ENCODE measurements at regions not wholly inside any gene's neighbourhood (a gene's known extent, or its start where the extent isn't known, plus 50 kb on each side); places are given as distances from the start of the nearest gene placed in this dataset.
"Not testable (repeated sequence)": the region's sequence is repeated elsewhere in the genome, so short reads cannot be mapped to it uniquely, and the experiment has no call there.

DNA sequence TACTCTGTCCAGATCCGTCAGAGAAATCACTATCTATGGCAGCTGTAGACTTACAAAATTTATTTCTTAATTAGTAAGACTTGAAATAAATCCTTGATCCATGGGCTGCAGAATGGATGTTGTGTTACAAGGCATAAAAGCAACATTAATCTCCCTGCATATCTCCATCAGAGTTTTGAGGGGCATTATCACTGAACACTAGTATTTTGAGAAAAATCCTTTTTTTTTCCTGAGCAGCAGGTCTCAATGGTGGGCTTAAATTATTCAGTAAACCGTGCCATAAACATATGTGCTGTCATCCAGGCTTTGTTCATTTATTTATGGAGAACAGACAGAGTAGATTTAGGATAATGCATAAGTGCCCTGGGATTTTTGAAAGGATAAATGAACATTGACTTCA lies 457.9 kb upstream of the CTSO start:
- DNase-seq = no peak
- Mint-ChIP-seq H3K27ac (no peak overlapping the region), H3K4me3 (no peak overlapping the region), H3K27me3 (no peaks in the 10 kb centered on the region), H3K4me1 (no peaks in the 10 kb centered on the region), H3K9me3 (peaks cover 2% of the 10 kb centered on the region), H3K36me3 (ENCODE audit: low read depth) (no peaks in the 10 kb centered on the region)
- ChIA-PET POLR2A (no interaction called here), CTCF (no interaction called here)

DNA sequence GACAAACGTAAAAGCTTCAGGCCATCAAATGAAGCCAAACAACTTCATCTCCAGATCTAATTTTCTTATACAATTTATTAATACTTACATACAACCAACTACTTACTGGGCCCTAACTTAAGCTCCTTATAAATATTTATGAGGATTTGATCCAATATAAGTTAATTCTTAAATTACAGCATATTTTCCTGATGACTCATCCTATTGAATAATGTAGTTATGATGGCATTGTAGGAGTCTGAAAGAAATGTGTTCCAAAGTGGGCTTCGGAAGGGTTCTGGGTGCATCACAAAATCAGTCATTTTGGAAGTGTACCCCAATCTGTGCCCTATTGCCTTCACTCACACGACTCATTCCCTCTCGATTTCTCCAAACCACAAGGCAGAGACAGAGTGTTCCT lies 455.1 kb upstream of the CTSO start:
- CTCF ChIA-PET = no interaction called here
- no peaks in the 10 kb centered on the region for H3K27me3 Mint-ChIP-seq
- H3K4me1 Mint-ChIP-seq = no peaks in the 10 kb centered on the region
- H3K9me3 Mint-ChIP-seq = peaks cover 8% of the 10 kb centered on the region
- no peak overlapping the region for H3K27ac Mint-ChIP-seq
- DNase-seq = no peak
- no peak overlapping the region for H3K4me3 Mint-ChIP-seq
- POLR2A ChIA-PET = no interaction called here
- H3K36me3 Mint-ChIP-seq (ENCODE audit: low read depth) = no peaks in the 10 kb centered on the region

GRCh38 chr4:156401371-156401770 lies 447.7 kb upstream of the CTSO start:
- ChIA-PET POLR2A (no interaction called here), CTCF (no interaction called here)
- Mint-ChIP-seq H3K36me3 (ENCODE audit: low read depth) (no peaks in the 10 kb centered on the region), H3K4me3 (no peak overlapping the region), H3K9me3 (peaks cover 4% of the 10 kb centered on the region), H3K4me1 (no peaks in the 10 kb centered on the region), H3K27me3 (no peaks in the 10 kb centered on the region), H3K27ac (no peak overlapping the region)
- no peak for DNase-seq

DNA sequence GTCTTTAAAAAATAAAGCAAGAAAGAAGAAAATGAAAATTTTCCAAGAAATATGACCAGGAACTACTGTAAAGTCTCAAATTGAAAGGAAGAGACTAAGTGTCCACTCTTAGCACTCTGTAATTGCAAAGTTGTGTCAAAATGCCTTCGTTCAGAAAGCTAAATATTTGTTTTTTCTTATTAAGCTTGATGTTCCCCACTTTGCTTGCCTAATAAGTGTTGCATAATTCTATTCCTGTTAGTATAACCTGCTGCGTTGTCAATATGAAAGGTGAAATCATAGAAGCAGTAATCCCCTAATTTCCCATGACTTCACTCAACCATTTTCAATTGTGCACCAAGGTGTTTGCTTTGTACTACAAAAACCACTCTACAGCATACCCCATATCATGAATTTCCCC lies 442.9 kb upstream of the CTSO start:
- H3K9me3 Mint-ChIP-seq = no peaks in the 10 kb centered on the region
- CTCF ChIA-PET = no interaction called here
- H3K36me3 Mint-ChIP-seq (ENCODE audit: low read depth) = no peaks in the 10 kb centered on the region
- no peak overlapping the region for H3K27ac Mint-ChIP-seq
- DNase-seq = no peak
- no peaks in the 10 kb centered on the region for H3K27me3 Mint-ChIP-seq
- H3K4me3 Mint-ChIP-seq = no peak overlapping the region
- H3K4me1 Mint-ChIP-seq = no peaks in the 10 kb centered on the region
- POLR2A ChIA-PET = no interaction called here

DNA sequence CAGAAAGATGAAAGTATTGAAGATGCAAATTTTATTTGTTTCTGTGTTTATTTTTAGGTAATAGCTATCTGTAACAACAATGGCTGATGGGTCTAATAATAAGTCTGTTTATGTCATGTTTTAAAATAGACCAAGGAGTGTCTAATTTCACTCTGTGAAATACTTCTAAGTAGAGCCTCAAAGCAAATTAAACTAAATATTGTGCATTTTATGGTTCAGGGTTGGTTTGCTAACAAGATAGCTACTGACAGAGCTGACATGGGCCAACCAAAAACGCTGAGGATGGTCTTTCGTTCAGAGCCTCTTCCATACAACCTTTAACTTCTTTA lies 437.6 kb upstream of the CTSO start:
- Mint-ChIP-seq H3K4me1 (no peaks in the 10 kb centered on the region), H3K27ac (no peak overlapping the region), H3K27me3 (no peaks in the 10 kb centered on the region), H3K36me3 (ENCODE audit: low read depth) (no peaks in the 10 kb centered on the region), H3K9me3 (no peaks in the 10 kb centered on the region), H3K4me3 (no peak overlapping the region)
- POLR2A ChIA-PET = no interaction called here
- CTCF ChIA-PET = no interaction called here
- no peak for DNase-seq

DNA sequence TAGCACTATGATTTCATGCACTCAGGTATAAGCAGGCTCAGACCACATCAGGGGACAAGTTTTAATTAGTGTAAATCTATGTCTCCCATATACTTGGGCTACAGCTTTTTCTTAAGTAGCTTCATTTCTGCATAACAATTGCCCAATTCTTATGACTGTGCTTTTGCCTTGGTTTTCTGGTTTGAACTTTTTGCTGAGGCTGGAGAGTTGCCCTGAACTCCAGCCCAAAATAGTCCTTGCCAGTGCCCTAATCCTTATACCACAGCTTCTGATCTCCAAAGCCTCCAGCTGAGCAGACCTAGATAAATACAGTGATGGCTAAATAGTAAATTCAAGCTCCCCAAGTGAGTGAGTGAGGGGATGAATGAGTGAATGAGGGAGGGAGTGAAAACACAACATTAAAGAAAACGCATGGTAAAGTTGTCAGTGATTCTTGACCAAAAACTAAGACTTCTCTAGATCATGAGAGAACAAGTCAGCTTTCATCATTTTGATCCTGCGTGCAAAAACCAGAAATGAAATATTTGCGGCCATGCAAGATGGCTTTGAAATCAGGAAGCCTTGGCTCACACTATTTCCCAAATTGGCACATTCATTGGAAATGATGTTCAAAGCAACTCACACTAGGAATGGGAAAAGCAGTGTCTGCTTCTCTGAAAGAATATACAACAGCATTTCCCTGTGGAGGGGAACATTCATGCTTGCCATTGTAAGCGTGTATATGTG lies 437.1 kb upstream of the CTSO start:
- ChIA-PET CTCF (no interaction called here), POLR2A (no interaction called here)
- no peak for DNase-seq
- Mint-ChIP-seq H3K27ac (no peak overlapping the region), H3K27me3 (no peaks in the 10 kb centered on the region), H3K4me1 (no peaks in the 10 kb centered on the region), H3K9me3 (no peaks in the 10 kb centered on the region), H3K36me3 (ENCODE audit: low read depth) (no peaks in the 10 kb centered on the region), H3K4me3 (no peak overlapping the region)

GRCh38 chr4:156388826-156389225 lies 435.2 kb upstream of the CTSO start:
- no peaks in the 10 kb centered on the region for H3K27me3 Mint-ChIP-seq
- no peak for DNase-seq
- no peak overlapping the region for H3K4me3 Mint-ChIP-seq
- no peaks in the 10 kb centered on the region for H3K36me3 Mint-ChIP-seq (ENCODE audit: low read depth)
- POLR2A ChIA-PET = no interaction called here
- no peaks in the 10 kb centered on the region for H3K9me3 Mint-ChIP-seq
- H3K27ac Mint-ChIP-seq = no peak overlapping the region
- H3K4me1 Mint-ChIP-seq = no peaks in the 10 kb centered on the region
- CTCF ChIA-PET = no interaction called here

DNA sequence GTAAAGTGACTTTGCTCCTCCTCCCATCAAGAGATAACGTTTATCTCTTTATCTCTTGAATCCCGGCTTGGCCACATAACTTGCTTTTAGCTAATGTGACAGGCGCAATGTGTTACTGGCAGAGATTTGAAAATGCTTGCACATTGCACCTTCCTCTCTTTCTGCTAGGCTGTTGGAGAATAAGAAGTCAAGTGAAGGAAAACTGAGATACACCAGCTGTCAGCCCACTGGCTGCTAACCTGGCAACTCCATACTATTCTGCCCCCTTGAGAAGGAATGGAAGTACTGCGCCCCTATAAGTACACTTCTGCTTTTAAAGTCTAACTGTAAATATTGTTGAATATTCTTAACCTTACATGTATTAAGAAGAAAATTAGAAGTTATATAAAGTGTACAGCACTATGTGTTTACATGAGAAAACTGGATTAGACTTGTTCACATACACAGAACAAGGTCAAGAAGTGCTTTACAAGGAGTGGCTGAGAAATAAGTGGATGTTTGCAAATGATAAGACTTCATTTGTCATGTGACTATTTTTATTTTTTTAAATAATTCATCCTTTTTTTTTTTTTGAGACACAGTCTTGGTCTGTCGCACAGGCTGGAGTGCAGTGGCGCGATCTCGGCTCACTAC lies 424.5 kb upstream of the CTSO start:
- H3K4me3 Mint-ChIP-seq = no peak overlapping the region
- no peak for DNase-seq
- peaks cover 5% of the 10 kb centered on the region for H3K9me3 Mint-ChIP-seq
- ChIA-PET POLR2A (interaction anchor here (0.6 kb wide), 1 partner anchor 21 kb away, joined by 3 read pairs; no protein-coding TSS in a partner anchor), CTCF (no interaction called here)
- no peak overlapping the region for H3K27ac Mint-ChIP-seq
- no peaks in the 10 kb centered on the region for H3K36me3 Mint-ChIP-seq (ENCODE audit: low read depth)
- no peaks in the 10 kb centered on the region for H3K27me3 Mint-ChIP-seq
- no peaks in the 10 kb centered on the region for H3K4me1 Mint-ChIP-seq

DNA sequence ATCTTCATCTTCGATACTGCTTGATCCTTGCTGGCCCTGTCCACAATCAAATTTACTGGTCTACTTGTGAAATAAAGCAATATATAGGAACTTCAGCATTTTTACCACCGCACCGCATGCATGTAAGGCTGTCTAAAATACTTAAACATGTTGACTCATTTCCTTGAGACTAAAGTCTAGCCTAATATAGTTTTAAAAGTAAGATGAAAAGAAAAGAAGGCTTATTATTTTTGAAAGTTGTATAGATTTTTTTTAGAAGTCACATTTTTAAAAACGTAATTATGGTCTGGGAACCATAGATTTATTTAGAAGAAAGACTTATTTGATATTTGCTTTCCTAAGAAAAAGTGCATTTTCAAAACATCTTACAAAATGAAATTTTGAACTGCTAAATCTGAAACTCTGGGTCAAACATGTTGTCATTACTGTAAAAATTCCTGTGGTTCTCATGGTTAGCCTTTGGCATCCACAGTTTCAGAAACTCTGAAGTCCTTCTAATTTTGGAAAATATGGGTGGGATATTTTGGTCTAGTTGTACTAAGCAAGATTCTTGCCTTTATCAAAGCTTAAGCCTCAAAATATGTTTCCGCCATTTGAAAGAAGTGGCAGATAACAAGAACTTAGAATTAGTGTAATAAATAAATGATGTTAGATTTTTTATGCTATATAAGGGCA lies 423.5 kb upstream of the CTSO start:
- ChIA-PET POLR2A (no interaction called here), CTCF (no interaction called here)
- no peak for DNase-seq
- H3K4me1 Mint-ChIP-seq = no peaks in the 10 kb centered on the region
- no peak overlapping the region for H3K27ac Mint-ChIP-seq
- H3K27me3 Mint-ChIP-seq = no peaks in the 10 kb centered on the region
- H3K4me3 Mint-ChIP-seq = no peak overlapping the region
- H3K9me3 Mint-ChIP-seq = peaks cover 4% of the 10 kb centered on the region
- no peaks in the 10 kb centered on the region for H3K36me3 Mint-ChIP-seq (ENCODE audit: low read depth)

GRCh38 chr4:156374894-156375293 lies 421.2 kb upstream of the CTSO start:
- ChIA-PET CTCF (no interaction called here), POLR2A (no interaction called here)
- H3K4me3 Mint-ChIP-seq = no peak overlapping the region
- no peaks in the 10 kb centered on the region for H3K27me3 Mint-ChIP-seq
- no peaks in the 10 kb centered on the region for H3K9me3 Mint-ChIP-seq
- H3K4me1 Mint-ChIP-seq = no peaks in the 10 kb centered on the region
- DNase-seq = no peak
- no peak overlapping the region for H3K27ac Mint-ChIP-seq
- H3K36me3 Mint-ChIP-seq (ENCODE audit: low read depth) = no peaks in the 10 kb centered on the region

DNA sequence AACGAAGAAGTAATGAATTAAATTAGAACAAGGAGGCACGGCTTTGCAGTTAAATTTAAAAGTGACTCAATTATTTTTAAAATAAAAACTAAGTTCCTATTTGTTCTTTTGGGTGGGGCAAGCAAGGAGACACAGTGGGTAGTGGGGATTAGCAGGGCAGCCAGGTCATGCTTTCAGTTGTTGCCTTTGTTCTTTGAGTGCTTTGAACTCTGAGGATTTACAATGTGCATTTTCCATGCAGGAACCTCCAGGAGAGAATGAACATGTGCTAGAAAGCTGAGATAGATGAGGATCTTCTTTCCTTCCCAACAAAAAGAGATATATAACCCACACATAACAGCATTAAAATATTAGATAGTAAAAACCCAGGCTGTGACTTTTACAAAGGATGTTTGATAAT lies 420.4 kb upstream of the CTSO start:
- Mint-ChIP-seq H3K9me3 (no peaks in the 10 kb centered on the region), H3K27me3 (no peaks in the 10 kb centered on the region), H3K4me1 (no peaks in the 10 kb centered on the region), H3K36me3 (ENCODE audit: low read depth) (no peaks in the 10 kb centered on the region), H3K4me3 (no peak overlapping the region), H3K27ac (no peak overlapping the region)
- ChIA-PET POLR2A (no interaction called here), CTCF (no interaction called here)
- DNase-seq = no peak

- H3K4me3 Mint-ChIP-seq; H3K27me3 Mint-ChIP-seq; POLR2A ChIA-PET; H3K27ac Mint-ChIP-seq; DNase-seq; CTCF ChIA-PET; H3K36me3 Mint-ChIP-seq (ENCODE audit: low read depth); H3K4me1 Mint-ChIP-seq; H3K9me3 Mint-ChIP-seq: not testable (repeated sequence)
These were observed 413.8 kb upstream of the CTSO start for GRCh38 chr4:156367502-156367901.

DNA sequence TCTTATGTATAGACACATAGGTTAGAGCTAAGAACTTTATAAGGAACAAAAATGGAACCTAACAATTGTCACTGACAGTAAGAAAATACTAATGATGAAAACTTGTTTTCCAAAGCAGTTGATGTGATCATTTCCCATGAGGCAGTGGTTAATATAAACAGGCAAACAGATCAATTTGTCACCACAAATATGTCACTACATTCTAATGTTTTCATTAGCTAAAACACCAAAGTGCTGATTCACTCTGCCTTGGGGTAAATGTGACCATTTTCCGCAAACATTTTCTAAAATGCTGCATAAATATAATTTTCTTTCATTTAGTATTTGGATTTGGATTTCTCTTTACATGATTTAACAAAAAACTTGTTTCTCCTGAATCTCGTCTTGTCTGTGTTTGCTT lies 408.9 kb upstream of the CTSO start:
- CTCF ChIA-PET = no interaction called here
- H3K4me3 Mint-ChIP-seq = no peak overlapping the region
- POLR2A ChIA-PET = no interaction called here
- no peak overlapping the region for H3K27ac Mint-ChIP-seq
- H3K4me1 Mint-ChIP-seq = no peaks in the 10 kb centered on the region
- H3K27me3 Mint-ChIP-seq = no peaks in the 10 kb centered on the region
- no peaks in the 10 kb centered on the region for H3K36me3 Mint-ChIP-seq (ENCODE audit: low read depth)
- H3K9me3 Mint-ChIP-seq = peaks cover 5% of the 10 kb centered on the region
- DNase-seq = no peak

GRCh38 chr4:156347412-156348075 lies 393.9 kb upstream of the CTSO start:
- CTCF ChIA-PET = no interaction called here
- Mint-ChIP-seq H3K27ac (no peak overlapping the region), H3K4me1 (no peaks in the 10 kb centered on the region), H3K4me3 (no peak overlapping the region), H3K9me3 (peaks cover 2% of the 10 kb centered on the region), H3K36me3 (ENCODE audit: low read depth) (no peaks in the 10 kb centered on the region), H3K27me3 (no peaks in the 10 kb centered on the region)
- DNase-seq = no peak
- POLR2A ChIA-PET = no interaction called here

Data from activated CD4-positive, alpha-beta memory T cell treated with anti-CD3 and anti-CD28 coated beads, Interleukin-2, amount 10 ng/mL, durations not matched to agents 7 days and 5 days (primary cell).